ENCODE measurements at regions not wholly inside any gene's neighbourhood (a gene's known extent, or its start where the extent isn't known, plus 50 kb on each side); places are given as distances from the start of the nearest gene placed in this dataset.

- no peak for TF ChIP-seq CTCF (IDR thresholded peaks at IDR 0.05; ENCODE audit: borderline replicate concordance, extremely low read depth, low read length, poor library complexity, severe bottlenecking)
- TF ChIP-seq EZH2 (IDR thresholded peaks at IDR 0.05; ENCODE audit: borderline replicate concordance, low read depth, low read length, severe bottlenecking), result no peak
These were observed 106.3 kb downstream of the MTNR1B start for GRCh38 chr11:93075782-93076181.

All from DND-41 (cell line).